ENCODE measurements at regions not wholly inside any gene's neighbourhood (a gene's known extent, or its start where the extent isn't known, plus 50 kb on each side); places are given as distances from the start of the nearest gene placed in this dataset.

DNA sequence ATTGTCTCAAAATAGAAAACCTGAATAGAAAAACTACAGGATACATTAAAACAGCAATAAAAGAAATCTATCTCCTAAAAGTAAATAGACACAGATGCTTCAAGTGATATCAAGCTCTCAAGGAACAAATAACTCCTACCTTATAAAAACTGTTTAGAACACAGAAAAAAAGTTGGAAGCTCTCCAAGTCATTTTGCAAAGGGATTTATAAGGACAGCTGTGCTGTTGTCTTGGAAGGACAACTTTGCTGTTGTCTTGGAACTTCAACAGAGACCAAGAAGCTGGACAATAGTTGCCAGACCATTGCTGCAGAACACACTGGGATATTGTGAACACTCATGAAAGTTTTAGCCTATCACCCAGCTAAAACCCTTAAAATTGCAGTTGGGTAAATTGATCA, 780.7 kb downstream of the FLRT2 start:
- Mint-ChIP-seq H3K4me3 (ENCODE audit: low read depth) (no peak overlapping the region), H3K4me1 (ENCODE audit: low read depth) (no peaks in the 10 kb centered on the region), H3K27me3 (no peaks in the 10 kb centered on the region), H3K27ac (no peak overlapping the region), H3K36me3 (ENCODE audit: insufficient read depth) (no peaks in the 10 kb centered on the region), H3K9me3 (ENCODE audit: low read depth) (peaks cover 2% of the 10 kb centered on the region)
- DNase-seq (ENCODE audit: low spot score, unreplicated experiment) = no peak
- TF ChIP-seq, protein P1, sequence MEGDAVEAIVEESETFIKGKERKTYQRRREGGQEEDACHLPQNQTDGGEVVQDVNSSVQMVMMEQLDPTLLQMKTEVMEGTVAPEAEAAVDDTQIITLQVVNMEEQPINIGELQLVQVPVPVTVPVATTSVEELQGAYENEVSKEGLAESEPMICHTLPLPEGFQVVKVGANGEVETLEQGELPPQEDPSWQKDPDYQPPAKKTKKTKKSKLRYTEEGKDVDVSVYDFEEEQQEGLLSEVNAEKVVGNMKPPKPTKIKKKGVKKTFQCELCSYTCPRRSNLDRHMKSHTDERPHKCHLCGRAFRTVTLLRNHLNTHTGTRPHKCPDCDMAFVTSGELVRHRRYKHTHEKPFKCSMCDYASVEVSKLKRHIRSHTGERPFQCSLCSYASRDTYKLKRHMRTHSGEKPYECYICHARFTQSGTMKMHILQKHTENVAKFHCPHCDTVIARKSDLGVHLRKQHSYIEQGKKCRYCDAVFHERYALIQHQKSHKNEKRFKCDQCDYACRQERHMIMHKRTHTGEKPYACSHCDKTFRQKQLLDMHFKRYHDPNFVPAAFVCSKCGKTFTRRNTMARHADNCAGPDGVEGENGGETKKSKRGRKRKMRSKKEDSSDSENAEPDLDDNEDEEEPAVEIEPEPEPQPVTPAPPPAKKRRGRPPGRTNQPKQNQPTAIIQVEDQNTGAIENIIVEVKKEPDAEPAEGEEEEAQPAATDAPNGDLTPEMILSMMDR (IDR thresholded peaks at IDR 0.05; ENCODE audit: unreplicated experiment) = no peak

DNA sequence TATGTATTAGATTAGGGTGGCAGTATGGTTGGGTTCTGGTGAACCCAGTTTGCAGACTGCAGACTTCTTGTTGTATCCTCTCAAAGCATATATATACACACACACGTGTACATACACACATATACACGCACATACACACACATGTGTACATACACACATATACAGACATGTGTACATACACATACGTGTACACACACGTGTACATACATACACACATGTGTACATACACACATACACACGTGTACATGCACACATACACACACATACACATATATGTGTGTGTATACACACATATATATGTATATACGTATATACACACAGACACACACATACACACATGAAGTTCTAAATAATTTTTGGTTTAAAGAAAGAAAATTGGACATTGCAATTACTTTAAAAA, 780.2 kb downstream of the FLRT2 start:
- no peaks in the 10 kb centered on the region for H3K36me3 Mint-ChIP-seq (ENCODE audit: insufficient read depth)
- TF ChIP-seq, protein P1 (IDR thresholded peaks at IDR 0.05; ENCODE audit: unreplicated experiment) = no peak
- no peak overlapping the region for H3K27ac Mint-ChIP-seq
- H3K4me3 Mint-ChIP-seq (ENCODE audit: low read depth) = no peak overlapping the region
- H3K4me1 Mint-ChIP-seq (ENCODE audit: low read depth) = no peaks in the 10 kb centered on the region
- DNase-seq (ENCODE audit: low spot score, unreplicated experiment) = no peak
- peaks cover 2% of the 10 kb centered on the region for H3K9me3 Mint-ChIP-seq (ENCODE audit: low read depth)
- H3K27me3 Mint-ChIP-seq = no peaks in the 10 kb centered on the region

DNA sequence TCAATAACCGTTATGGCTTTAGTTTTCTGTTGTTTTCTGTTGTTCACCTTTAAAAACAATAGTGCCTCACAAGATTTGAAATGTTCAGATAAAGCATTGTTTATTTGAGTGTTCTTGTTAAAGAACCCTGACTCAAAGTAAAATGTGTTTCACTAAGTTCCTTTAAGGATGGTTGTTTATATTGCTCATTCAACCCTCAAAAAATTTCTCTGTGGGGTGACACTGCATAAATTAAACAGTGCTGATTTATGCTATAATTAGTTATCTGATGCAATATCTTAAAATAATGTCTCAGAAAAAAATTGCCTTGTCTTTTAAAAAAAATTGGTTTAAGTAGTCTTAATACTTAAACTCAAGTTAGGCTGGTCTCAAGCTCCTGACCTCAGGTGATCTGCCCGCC, 775.1 kb downstream of the FLRT2 start:
- Mint-ChIP-seq H3K9me3 (ENCODE audit: low read depth) (peaks cover 2% of the 10 kb centered on the region), H3K4me1 (ENCODE audit: low read depth) (no peaks in the 10 kb centered on the region), H3K27me3 (no peaks in the 10 kb centered on the region), H3K4me3 (ENCODE audit: low read depth) (no peak overlapping the region), H3K27ac (no peak overlapping the region), H3K36me3 (ENCODE audit: insufficient read depth) (no peaks in the 10 kb centered on the region)
- TF ChIP-seq, protein P1 (IDR thresholded peaks at IDR 0.05; ENCODE audit: unreplicated experiment) = no peak
- DNase-seq (ENCODE audit: low spot score, unreplicated experiment) = no peak

DNA sequence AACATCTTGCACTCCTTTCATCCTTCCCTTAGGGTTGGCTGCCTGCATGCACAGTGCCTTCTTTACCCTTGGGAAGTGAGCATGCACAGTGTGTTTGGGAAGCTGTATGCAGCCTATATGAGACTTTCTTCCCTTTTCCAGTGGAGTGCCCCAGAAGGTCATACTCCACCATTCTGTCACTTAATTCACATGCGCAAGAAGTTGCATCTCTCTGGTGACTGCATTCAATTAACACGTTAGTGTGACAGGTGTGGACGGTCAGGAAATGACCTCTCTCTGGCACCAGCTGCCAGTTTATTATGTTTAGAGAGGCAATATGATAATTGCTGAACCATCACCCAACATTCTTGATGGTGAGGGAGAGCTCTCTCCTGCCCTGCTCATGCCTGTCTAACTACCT, 770.0 kb downstream of the FLRT2 start:
- H3K4me3 Mint-ChIP-seq (ENCODE audit: low read depth) = no peak overlapping the region
- H3K36me3 Mint-ChIP-seq (ENCODE audit: insufficient read depth) = no peaks in the 10 kb centered on the region
- TF ChIP-seq, protein P1 (IDR thresholded peaks at IDR 0.05; ENCODE audit: unreplicated experiment) = no peak
- no peak for DNase-seq (ENCODE audit: low spot score, unreplicated experiment)
- peaks cover 3% of the 10 kb centered on the region for H3K4me1 Mint-ChIP-seq (ENCODE audit: low read depth)
- H3K27ac Mint-ChIP-seq = no peak overlapping the region
- H3K9me3 Mint-ChIP-seq (ENCODE audit: low read depth) = peaks cover 4% of the 10 kb centered on the region
- H3K27me3 Mint-ChIP-seq = no peaks in the 10 kb centered on the region

DNA sequence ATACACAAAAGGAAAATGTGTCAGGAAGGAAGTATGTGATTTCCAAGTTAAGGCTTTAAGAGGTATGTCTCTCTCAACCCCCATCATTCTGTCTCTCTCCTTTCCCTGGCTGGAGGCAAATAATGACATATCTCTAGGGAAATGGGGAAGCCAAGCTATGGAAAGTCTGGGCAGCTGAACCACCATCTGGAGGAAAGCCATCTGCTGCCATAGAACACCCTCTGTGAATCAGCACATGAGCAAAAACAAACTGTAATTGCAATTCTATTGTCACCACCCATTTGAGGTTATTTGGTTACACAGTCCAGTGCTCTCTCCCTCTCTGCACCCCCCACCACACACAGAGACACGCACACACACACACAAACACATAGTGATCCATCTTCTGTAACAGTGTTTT, 766.2 kb downstream of the FLRT2 start:
- Mint-ChIP-seq H3K4me1 (ENCODE audit: low read depth) (peaks cover 3% of the 10 kb centered on the region), H3K36me3 (ENCODE audit: insufficient read depth) (no peaks in the 10 kb centered on the region), H3K9me3 (ENCODE audit: low read depth) (peaks cover 4% of the 10 kb centered on the region), H3K27ac (no peak overlapping the region), H3K27me3 (no peaks in the 10 kb centered on the region), H3K4me3 (ENCODE audit: low read depth) (no peak overlapping the region)
- no peak for DNase-seq (ENCODE audit: low spot score, unreplicated experiment)
- TF ChIP-seq, protein P1 (IDR thresholded peaks at IDR 0.05; ENCODE audit: unreplicated experiment) = no peak
